ENCODE measurements at regions not wholly inside any gene's neighbourhood (a gene's known extent, or its start where the extent isn't known, plus 50 kb on each side); places are given as distances from the start of the nearest gene placed in this dataset.
A peak's percentile ranks its signal among the peaks of the same experiment; 100 is the strongest.

DNA sequence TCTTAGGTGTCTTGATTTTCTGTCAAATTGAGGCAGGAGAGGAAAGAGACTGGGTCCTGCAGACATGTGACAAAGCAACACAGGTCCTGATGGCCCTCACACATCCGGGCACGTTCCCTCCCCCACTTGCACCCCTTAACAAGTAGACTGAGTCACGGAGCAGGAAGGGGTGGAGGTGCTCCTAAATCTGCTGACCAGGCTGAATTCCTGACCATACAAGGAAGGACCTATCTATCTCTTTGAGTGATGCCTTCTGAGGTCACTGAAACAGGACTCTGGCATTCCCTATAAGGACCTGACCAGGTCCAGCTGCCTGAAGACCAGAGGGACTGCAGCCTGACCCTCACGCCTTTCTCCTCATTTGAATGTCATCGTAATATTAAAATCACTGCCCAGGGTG lies 250.3 kb downstream of the COL4A1 start:
- peaks cover 0 to 2% of the 10 kb centered on the region in 2 donors for H3K27me3 Mint-ChIP-seq
- POLR2A ChIA-PET: no interaction called here
- no peaks in the 10 kb centered on the region for H3K9me3 ChIP-seq (ENCODE audit: low read length)
- no peak overlapping the region for H3K4me3 Mint-ChIP-seq
- H3K27ac ChIP-seq (ENCODE audit: low read depth, low read length): no peak overlapping the region
- H3K36me3 Mint-ChIP-seq: no peaks in the 10 kb centered on the region
- no peaks in the 10 kb centered on the region for H3K27me3 ChIP-seq (ENCODE audit: insufficient read depth, low read length, poor library complexity, severe bottlenecking)
- H3K27ac Mint-ChIP-seq: no peak overlapping the region
- no peaks in the 10 kb centered on the region for H3K4me1 Mint-ChIP-seq
- no peak for DNase-seq
- CTCF ChIA-PET: no interaction called here
- H3K4me3 ChIP-seq (ENCODE audit: low read length): no peak overlapping the region
- H3K9me3 Mint-ChIP-seq: peaks cover 0 to 6% (median 2%) of the 10 kb centered on the region in 5 donors
- no peaks in the 10 kb centered on the region for H3K36me3 ChIP-seq (ENCODE audit: insufficient read depth, low read length)
- no peaks in the 10 kb centered on the region for H3K4me1 ChIP-seq (ENCODE audit: insufficient read depth, low read length)

- peaks cover 0 to 2% of the 10 kb centered on the region in 2 donors for H3K27me3 Mint-ChIP-seq
- no peaks in the 10 kb centered on the region for H3K36me3 Mint-ChIP-seq
- no peak overlapping the region for H3K27ac Mint-ChIP-seq
- H3K4me1 Mint-ChIP-seq: no peaks in the 10 kb centered on the region
- Histone ChIP-seq H3K4me1 (ENCODE audit: insufficient read depth, low read length) (no peaks in the 10 kb centered on the region), H3K27me3 (ENCODE audit: insufficient read depth, low read length, poor library complexity, severe bottlenecking) (no peaks in the 10 kb centered on the region), H3K4me3 (ENCODE audit: low read length) (no peak overlapping the region), H3K9me3 (ENCODE audit: low read length) (no peaks in the 10 kb centered on the region), H3K27ac (ENCODE audit: low read depth, low read length) (no peak overlapping the region), H3K36me3 (ENCODE audit: insufficient read depth, low read length) (no peaks in the 10 kb centered on the region)
- peaks cover 0 to 6% (median 3%) of the 10 kb centered on the region in 5 donors for H3K9me3 Mint-ChIP-seq
- no peak for DNase-seq
- ChIA-PET CTCF (no interaction called here), POLR2A (no interaction called here)
- H3K4me3 Mint-ChIP-seq: no peak overlapping the region
Observed at GRCh38 chr13:110055089-110055488, 251.9 kb downstream of the COL4A1 start.

GRCh38 chr13:110054041-110054440 lies 252.9 kb downstream of the COL4A1 start:
- no peaks in the 10 kb centered on the region for H3K36me3 Mint-ChIP-seq
- H3K9me3 Mint-ChIP-seq: peaks cover 2 to 4% (median 3%) of the 10 kb centered on the region in 5 donors
- Histone ChIP-seq H3K9me3 (ENCODE audit: low read length) (no peaks in the 10 kb centered on the region), H3K27me3 (ENCODE audit: insufficient read depth, low read length, poor library complexity, severe bottlenecking) (no peaks in the 10 kb centered on the region), H3K4me1 (ENCODE audit: insufficient read depth, low read length) (no peaks in the 10 kb centered on the region), H3K36me3 (ENCODE audit: insufficient read depth, low read length) (no peaks in the 10 kb centered on the region), H3K27ac (ENCODE audit: low read depth, low read length) (no peak overlapping the region), H3K4me3 (ENCODE audit: low read length) (no peak overlapping the region)
- H3K27ac Mint-ChIP-seq: no peak overlapping the region
- no peak for DNase-seq
- H3K27me3 Mint-ChIP-seq: peaks cover 0 to 2% of the 10 kb centered on the region in 2 donors
- H3K4me3 Mint-ChIP-seq: no peak overlapping the region
- H3K4me1 Mint-ChIP-seq: no peaks in the 10 kb centered on the region
- CTCF ChIA-PET: no interaction called here
- POLR2A ChIA-PET: no interaction called here

GRCh38 chr13:110047496-110047895 lies 259.5 kb downstream of the COL4A1 start:
- Mint-ChIP-seq H3K4me3 (no peak overlapping the region), H3K36me3 (no peaks in the 10 kb centered on the region)
- POLR2A ChIA-PET: no interaction called here

DNA sequence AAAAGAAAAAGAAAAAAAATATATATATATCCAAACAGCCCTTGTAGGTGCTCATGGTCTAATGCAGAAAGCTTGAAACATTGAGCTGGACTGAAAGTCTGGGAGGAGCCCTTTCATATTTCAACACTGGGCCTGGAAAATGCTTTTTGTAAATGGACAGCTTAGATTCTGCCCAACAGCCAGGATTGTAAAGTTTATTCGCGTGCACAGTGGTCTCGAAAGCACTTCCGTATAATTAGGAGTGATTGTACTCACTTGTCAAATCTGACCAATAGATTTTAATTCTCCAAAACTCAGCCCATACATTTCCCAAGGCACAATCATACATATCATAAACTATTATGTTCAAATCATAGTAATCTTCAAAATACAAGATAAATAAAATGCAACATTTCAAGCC lies 260.1 kb downstream of the COL4A1 start:
- CTCF ChIA-PET: no interaction called here
- H3K36me3 Mint-ChIP-seq: no peaks in the 10 kb centered on the region
- H3K9me3 ChIP-seq (ENCODE audit: low read length): no peaks in the 10 kb centered on the region
- no peak overlapping the region for H3K27ac Mint-ChIP-seq
- no peaks in the 10 kb centered on the region for H3K4me1 ChIP-seq (ENCODE audit: insufficient read depth, low read length)
- no peak overlapping the region for H3K4me3 ChIP-seq (ENCODE audit: low read length)
- no peaks in the 10 kb centered on the region for H3K27me3 ChIP-seq (ENCODE audit: insufficient read depth, low read length, poor library complexity, severe bottlenecking)
- no peak overlapping the region for H3K27ac ChIP-seq (ENCODE audit: low read depth, low read length)
- H3K36me3 ChIP-seq (ENCODE audit: insufficient read depth, low read length): no peaks in the 10 kb centered on the region
- no peak for DNase-seq
- peaks cover 0 to 1% of the 10 kb centered on the region in 2 donors for H3K27me3 Mint-ChIP-seq
- H3K4me1 Mint-ChIP-seq: no peaks in the 10 kb centered on the region
- no peak overlapping the region for H3K4me3 Mint-ChIP-seq
- H3K9me3 Mint-ChIP-seq: peaks cover 0 to 6% (median 1%) of the 10 kb centered on the region in 5 donors
- POLR2A ChIA-PET: no interaction called here

More at GRCh38 chr13:110047496-110047895, 259.5 kb downstream of the COL4A1 start:
- H3K9me3 Mint-ChIP-seq: peaks cover 0 to 6% (median 1%) of the 10 kb centered on the region in 5 donors
- Histone ChIP-seq H3K27me3 (ENCODE audit: insufficient read depth, low read length, poor library complexity, severe bottlenecking) (no peaks in the 10 kb centered on the region), H3K27ac (ENCODE audit: low read depth, low read length) (no peak overlapping the region), H3K36me3 (ENCODE audit: insufficient read depth, low read length) (no peaks in the 10 kb centered on the region), H3K4me3 (ENCODE audit: low read length) (no peak overlapping the region), H3K4me1 (ENCODE audit: insufficient read depth, low read length) (no peaks in the 10 kb centered on the region), H3K9me3 (ENCODE audit: low read length) (no peaks in the 10 kb centered on the region)
- no peaks in the 10 kb centered on the region for H3K4me1 Mint-ChIP-seq
- H3K27ac Mint-ChIP-seq: no peak overlapping the region
- H3K27me3 Mint-ChIP-seq: peaks cover 0 to 1% of the 10 kb centered on the region in 2 donors
- no peak for DNase-seq
- CTCF ChIA-PET: no interaction called here

DNA sequence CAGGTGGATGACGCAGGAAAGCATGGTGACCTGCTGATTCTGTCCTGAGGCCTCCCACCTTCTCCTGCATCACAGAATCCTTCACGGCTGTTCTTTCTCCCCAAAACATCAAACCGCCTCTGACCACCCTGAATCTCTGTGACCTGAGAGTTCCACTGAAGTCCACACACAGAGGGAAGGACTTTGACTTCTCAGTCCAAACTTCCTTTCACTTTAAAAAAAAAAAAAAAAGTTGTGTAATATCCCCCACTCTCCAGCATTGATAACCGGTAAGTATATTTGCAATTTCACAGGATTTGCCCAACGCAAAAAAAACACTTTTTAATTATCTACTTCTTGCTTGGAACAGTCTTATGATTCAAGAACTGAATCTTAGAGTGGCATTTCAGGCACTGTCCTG lies 259.5 kb upstream of the IRS2 start:
- Mint-ChIP-seq H3K27ac (no peak overlapping the region), H3K4me1 (no peaks in the 10 kb centered on the region), H3K36me3 (no peaks in the 10 kb centered on the region), H3K9me3 (peaks cover 0 to 6% (median 1%) of the 10 kb centered on the region in 5 donors), H3K4me3 (no peak overlapping the region), H3K27me3 (peaks cover 0 to 1% of the 10 kb centered on the region in 2 donors)
- no peaks in the 10 kb centered on the region for H3K9me3 ChIP-seq (ENCODE audit: low read length)
- no peak for DNase-seq
- ChIA-PET CTCF (no interaction called here), POLR2A (no interaction called here)
- no peaks in the 10 kb centered on the region for H3K36me3 ChIP-seq (ENCODE audit: insufficient read depth, low read length)
- H3K27ac ChIP-seq (ENCODE audit: low read depth, low read length): no peak overlapping the region
- no peak overlapping the region for H3K4me3 ChIP-seq (ENCODE audit: low read length)
- no peaks in the 10 kb centered on the region for H3K27me3 ChIP-seq (ENCODE audit: insufficient read depth, low read length, poor library complexity, severe bottlenecking)
- no peaks in the 10 kb centered on the region for H3K4me1 ChIP-seq (ENCODE audit: insufficient read depth, low read length)

GRCh38 chr13:110045202-110045601 lies 258.8 kb upstream of the IRS2 start:
- Mint-ChIP-seq H3K36me3 (no peaks in the 10 kb centered on the region), H3K9me3 (peaks cover 0 to 6% (median 0%) of the 10 kb centered on the region in 5 donors), H3K4me3 (peak overlapping the region in 1 of 7 donors; percentile 30), H3K27ac (no peak overlapping the region), H3K4me1 (no peaks in the 10 kb centered on the region), H3K27me3 (peaks cover 0 to 1% of the 10 kb centered on the region in 2 donors)
- H3K36me3 ChIP-seq (ENCODE audit: insufficient read depth, low read length): no peaks in the 10 kb centered on the region
- DNase-seq: no peak
- no peaks in the 10 kb centered on the region for H3K4me1 ChIP-seq (ENCODE audit: insufficient read depth, low read length)
- H3K4me3 ChIP-seq (ENCODE audit: low read length): no peak overlapping the region
- CTCF ChIA-PET: no interaction called here
- POLR2A ChIA-PET: no interaction called here
- no peaks in the 10 kb centered on the region for H3K27me3 ChIP-seq (ENCODE audit: insufficient read depth, low read length, poor library complexity, severe bottlenecking)
- no peaks in the 10 kb centered on the region for H3K9me3 ChIP-seq (ENCODE audit: low read length)
- H3K27ac ChIP-seq (ENCODE audit: low read depth, low read length): no peak overlapping the region

DNA sequence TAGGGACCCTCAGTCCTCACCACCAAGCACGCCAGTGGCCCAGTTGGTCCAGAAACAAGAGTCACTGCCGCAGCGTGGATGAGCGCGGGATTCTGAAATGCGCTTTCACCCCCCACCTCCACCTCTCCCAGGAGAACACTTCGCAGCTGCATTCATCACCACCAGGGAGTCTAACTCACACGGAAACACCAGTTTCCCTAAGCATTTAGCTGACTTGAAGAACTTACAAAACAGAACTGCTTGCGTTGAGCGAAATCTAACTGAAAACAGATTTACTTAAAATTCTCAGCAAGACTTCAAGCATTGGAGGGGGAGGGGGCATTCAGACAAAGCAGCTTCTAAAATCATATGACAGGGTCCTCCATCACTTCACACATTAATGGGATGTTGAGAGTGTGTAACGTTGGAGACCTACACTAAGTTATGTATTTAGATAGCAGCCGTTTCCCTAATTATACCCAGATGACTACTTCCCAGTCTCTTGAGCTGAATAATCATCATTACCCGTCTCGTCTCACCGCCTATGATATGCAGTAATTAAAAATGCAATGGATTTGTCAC lies 258.2 kb upstream of the IRS2 start:
- H3K27ac Mint-ChIP-seq: peak overlapping the region in 1 of 8 donors; percentile 42

More for the DNA sequence above, 258.2 kb upstream of the IRS2 start:
- Histone ChIP-seq H3K27me3 (ENCODE audit: insufficient read depth, low read length, poor library complexity, severe bottlenecking) (no peaks in the 10 kb centered on the region), H3K4me1 (ENCODE audit: insufficient read depth, low read length) (no peaks in the 10 kb centered on the region), H3K9me3 (ENCODE audit: low read length) (no peaks in the 10 kb centered on the region), H3K36me3 (ENCODE audit: insufficient read depth, low read length) (no peaks in the 10 kb centered on the region), H3K4me3 (ENCODE audit: low read length) (no peak overlapping the region), H3K27ac (ENCODE audit: low read depth, low read length) (no peak overlapping the region)
- Mint-ChIP-seq H3K27me3 (peaks cover 0 to 1% of the 10 kb centered on the region in 2 donors), H3K9me3 (peaks cover 0 to 6% (median 0%) of the 10 kb centered on the region in 5 donors), H3K36me3 (no peaks in the 10 kb centered on the region), H3K4me3 (peak overlapping the region in 1 of 7 donors; percentile 30), H3K4me1 (no peaks in the 10 kb centered on the region)
- no peak for DNase-seq
- POLR2A ChIA-PET: no interaction called here
- CTCF ChIA-PET: no interaction called here

All from CD8-positive, alpha-beta memory T cell (primary cell).